GM12872 (cell line): ENCODE measurements at regions not wholly inside any gene's neighbourhood (a gene's known extent, or its start where the extent isn't known, plus 50 kb on each side); places are given as distances from the start of the nearest gene placed in this dataset.

Experiments
- TF ChIP-seq, protein P1 (sequence below): IDR thresholded peaks from 3 replicates; pipeline ENCODE4 v1.5.1; 2011; ENCODE audit warnings: low read depth, mild to moderate bottlenecking, low read length, moderate library complexity; ENCODE audit not compliant: insufficient read depth

DNA sequence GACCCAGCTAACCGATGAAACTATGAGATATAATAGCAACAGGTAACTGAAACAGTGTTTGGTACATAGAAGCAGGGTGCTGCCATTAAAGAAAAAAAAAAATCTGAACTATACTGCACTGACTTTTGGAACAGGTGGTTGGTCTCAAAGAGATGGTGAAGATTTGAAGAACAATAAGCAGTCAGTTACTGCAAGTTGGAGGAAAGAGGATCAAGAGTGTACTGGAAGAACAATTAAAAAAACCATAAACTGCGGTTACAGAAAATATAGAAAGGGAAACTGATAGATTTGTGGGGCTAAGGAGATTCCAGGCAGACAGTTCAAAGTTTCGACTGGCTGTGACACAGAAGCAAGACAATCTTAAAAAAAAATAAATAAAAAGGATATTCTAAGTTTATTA is 181.9 kb upstream of the TRAM1L1 start:
- TF ChIP-seq, protein P1, sequence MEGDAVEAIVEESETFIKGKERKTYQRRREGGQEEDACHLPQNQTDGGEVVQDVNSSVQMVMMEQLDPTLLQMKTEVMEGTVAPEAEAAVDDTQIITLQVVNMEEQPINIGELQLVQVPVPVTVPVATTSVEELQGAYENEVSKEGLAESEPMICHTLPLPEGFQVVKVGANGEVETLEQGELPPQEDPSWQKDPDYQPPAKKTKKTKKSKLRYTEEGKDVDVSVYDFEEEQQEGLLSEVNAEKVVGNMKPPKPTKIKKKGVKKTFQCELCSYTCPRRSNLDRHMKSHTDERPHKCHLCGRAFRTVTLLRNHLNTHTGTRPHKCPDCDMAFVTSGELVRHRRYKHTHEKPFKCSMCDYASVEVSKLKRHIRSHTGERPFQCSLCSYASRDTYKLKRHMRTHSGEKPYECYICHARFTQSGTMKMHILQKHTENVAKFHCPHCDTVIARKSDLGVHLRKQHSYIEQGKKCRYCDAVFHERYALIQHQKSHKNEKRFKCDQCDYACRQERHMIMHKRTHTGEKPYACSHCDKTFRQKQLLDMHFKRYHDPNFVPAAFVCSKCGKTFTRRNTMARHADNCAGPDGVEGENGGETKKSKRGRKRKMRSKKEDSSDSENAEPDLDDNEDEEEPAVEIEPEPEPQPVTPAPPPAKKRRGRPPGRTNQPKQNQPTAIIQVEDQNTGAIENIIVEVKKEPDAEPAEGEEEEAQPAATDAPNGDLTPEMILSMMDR, result no peak

DNA sequence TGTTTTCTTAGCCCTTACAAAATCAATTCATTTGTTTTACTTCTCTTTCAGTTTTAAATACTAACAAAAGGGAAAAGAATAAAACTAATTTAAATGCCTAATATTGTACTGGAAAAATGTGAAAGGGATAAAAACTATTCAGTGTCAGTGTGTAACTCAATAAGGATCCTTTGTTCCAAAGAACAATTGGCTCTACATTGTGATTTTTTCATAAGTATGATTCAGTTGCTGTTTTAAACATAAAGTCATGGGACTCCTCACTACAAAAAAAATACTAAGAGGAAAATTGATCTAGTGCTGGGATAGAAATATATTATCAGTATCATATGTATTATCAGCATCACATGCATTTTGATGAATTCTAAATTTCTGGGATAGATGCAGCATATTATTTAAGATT is 199.4 kb upstream of the TRAM1L1 start:
- TF ChIP-seq, protein P1, result no peak

DNA sequence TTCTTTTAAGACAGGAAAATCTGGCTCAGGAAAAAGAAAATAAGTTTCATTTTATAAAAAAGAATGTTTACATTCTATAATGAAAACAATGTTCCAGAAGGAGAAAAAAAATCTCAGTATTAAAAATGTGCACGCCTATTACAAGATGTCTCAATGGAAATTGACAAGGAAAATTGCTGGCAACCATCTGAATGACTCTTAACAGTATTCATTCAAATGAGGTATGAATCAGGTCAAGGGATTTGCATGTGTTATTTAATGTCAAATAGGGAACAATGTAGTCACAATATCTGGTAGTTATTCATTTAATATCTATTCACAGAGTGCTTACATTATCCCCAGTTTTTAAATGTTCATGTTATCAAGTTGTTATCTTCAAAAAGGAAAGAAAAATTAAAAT is 208.4 kb upstream of the TRAM1L1 start:
- TF ChIP-seq, protein P1, result no peak

DNA sequence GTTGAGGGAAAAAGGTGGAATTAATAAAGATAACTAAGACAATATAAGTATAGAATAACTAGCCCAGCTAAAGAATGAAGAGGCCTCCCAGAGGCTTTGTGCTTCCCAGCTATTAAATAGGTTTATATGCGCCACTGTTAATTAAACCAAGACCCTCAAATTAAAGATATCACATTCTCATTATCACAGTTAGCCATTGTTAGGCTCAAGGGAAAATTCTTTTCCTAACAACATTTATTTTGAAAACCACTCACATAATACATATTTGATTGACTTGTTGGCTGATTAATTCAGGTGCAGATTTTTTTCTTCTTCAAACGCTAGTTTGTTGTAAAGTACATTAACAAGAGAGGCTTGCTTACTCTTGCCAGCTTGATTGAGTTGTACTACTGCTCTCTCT is 216.8 kb upstream of the TRAM1L1 start:
- TF ChIP-seq, protein P1, result no peak

DNA sequence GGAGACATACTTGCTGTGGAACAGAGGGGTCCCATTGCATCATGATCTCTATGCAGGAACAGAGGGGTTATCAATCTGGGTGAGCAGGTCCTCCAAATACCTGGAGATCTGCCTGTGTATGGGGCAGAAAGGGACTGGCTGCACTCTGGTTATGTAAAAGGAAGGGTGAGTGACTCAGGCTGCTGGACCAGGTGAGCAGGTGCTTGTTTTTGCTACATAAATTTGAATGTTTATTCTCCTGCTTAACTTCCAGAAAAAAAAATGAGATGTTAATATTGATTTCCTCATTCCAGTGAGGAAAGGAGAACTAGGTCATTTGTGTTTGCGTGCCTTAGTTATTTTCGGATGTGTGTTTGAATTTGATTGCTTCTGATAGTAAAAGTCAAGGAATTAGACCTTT is 225.8 kb upstream of the TRAM1L1 start:
- TF ChIP-seq, protein P1, result no peak

DNA sequence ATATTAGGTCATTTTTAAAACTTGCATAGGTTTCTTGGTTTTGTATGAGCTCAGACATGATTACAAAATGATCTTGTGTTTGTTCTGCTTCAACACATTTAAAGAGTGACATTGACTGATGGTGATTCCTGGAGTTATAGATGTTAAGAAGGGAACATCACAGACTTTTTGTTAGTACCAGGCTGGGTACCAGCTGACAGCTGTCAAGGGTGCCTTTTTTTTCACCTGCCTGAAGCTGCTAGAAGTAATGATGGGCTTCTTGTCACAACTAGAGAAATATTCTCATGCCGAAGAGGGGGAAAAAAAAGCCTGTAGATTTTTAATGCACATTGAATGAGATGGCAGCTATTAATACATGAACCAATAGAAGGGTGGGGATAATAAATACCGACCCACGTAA is 226.6 kb upstream of the TRAM1L1 start:
- TF ChIP-seq, protein P1, result no peak

DNA sequence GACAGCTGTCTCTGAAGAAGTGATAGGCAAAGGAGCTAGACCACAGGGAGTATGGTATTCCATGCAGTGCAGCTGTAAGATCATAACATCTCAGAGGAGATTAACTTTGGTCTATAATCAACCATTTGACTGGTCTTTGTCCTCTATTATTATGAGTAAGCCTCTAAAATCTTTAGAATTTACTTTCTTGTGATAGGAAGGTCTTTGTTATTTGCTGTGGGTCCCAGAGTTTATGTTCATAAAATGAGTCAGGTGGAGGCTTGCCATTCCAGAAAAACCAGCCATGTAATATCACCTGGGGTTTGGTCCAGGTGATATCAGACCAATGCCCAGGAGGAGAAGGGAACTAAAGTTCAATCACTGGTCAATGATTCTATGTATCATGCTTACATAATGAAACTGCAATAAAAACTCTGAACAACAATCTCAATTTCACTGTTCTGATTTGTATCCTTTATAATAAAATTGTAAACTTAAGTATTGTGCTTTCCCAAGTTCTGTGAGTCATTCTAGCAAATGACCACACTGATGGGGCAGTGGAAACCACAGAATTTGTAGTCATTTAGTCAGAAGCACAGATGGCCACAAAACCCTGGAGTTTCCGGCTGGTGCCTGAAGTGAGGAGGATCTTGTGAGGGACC is 239.6 kb upstream of the TRAM1L1 start:
- TF ChIP-seq, protein P1, result no peak
